AG20443 (cell line): ENCODE measurements at regions not wholly inside any gene's neighbourhood (a gene's known extent, or its start where the extent isn't known, plus 50 kb on each side); places are given as distances from the start of the nearest gene placed in this dataset.

Experiments
- DNase-seq: peaks from one replicate; pipeline ENCODE4 v3.0.0; 2012; ENCODE audit warnings: low spot score, mixed read lengths

DNA sequence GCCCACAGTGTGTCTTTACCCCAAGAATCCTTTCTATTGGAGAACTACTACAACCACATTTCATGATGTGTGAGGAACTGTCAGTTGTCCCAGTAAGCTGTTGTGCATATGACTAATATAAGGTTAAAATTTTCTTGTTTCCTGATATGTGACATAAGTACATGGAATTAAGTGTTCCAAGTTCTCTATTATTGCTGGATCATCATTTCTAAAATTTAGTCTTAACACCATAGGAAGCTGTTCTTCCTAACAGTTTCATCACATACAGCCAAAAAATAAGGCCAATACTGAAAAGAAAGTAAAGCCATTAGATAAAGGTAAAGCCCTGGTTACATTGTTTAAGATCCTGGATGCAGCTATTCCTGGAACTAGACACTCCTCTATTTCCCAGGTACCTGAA, 620.9 kb upstream of the CDH8 start:
- no peak for DNase-seq

- no peak for DNase-seq
Observed at GRCh38 chr16:62652441-62653120, 616.3 kb upstream of the CDH8 start.

GRCh38 chr16:62648256-62648655, 612.0 kb upstream of the CDH8 start:
- no peak for DNase-seq

DNA sequence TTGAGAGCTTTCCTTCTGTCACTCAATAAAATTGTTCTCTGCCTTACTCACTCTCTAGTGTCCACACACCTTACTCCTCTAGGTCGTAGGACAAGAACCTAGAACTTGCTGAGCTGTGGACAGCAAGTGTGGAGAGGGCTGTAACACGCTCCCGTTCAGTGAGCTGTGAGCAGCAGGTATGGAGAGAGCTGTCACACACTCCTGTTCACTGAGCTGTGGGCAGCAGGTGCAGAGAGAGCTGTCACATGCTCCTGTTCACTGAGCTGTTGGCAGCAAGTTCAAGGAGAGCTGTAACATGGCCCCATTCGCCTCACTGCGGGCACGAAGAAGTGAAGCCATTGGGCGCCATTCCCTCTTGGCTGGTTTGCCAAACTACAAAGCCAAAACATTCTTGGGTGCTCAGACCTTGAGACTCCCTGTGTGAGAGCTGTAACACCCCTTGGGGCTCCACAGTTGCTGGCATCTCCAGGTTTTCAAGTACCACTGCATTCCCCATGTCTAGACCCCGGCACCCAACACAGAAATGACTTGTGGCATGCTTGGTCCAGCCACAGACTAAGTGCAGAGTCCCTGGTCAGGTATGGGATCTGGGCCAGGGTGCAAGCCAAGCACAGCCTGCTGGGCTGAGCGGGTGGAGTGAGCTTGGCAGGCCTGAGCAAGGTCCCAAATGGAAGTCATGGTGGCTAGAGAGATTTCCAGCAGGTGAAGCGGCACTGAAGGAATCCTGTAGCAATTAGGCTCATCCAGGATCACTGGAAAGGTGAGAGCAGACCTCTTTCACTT, 608.0 kb upstream of the CDH8 start:
- DNase-seq: no peak

- DNase-seq: no peak
Observed at GRCh38 chr16:62642677-62643076, 606.4 kb upstream of the CDH8 start.

DNA sequence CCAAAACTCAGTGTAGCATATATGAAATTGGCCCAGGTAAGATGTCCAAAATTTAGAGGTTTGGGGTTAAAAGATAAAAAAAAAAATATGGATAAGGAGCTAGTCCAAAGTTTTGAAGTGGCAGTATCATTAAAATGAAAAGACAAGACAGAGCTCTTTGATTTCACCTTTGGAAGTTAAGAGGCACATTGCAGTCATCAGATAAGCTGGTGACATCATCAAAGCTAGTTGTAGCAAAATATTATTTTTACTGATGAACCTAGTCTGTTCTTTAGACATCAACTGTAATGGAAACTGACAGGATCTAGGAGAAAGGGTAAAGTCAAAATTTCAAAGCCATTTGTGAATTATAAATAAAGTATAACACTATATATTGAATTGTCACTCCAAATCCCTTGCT, 603.7 kb upstream of the CDH8 start:
- no peak for DNase-seq

GRCh38 chr16:62638964-62639870, 603.0 kb upstream of the CDH8 start:
- no peak for DNase-seq

- DNase-seq: no peak
Observed at GRCh38 chr16:62638324-62638911, 602.2 kb upstream of the CDH8 start.

- DNase-seq: no peak
Observed at GRCh38 chr16:62625326-62625725, 589.1 kb upstream of the CDH8 start.

DNA sequence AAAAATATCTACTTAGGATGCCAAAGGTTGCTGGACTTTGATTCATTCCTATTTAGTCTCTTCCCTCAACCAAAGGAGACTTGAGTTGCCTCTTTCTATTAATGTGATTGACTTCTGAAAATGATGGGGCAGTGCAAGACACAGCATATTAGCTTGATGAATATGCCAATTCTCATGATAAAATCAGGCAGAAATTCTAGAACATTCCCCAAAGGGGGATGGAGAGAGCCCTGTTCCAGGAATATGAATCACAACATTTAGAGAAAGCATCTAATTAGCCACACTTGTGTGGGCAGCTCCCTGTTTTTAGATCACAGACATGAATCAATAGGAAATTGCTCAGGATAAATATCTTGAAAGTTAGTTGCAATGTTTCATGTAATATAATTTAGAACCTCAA, 584.0 kb upstream of the CDH8 start:
- no peak for DNase-seq

GRCh38 chr16:62615526-62615925, 579.3 kb upstream of the CDH8 start:
- DNase-seq: no peak

DNA sequence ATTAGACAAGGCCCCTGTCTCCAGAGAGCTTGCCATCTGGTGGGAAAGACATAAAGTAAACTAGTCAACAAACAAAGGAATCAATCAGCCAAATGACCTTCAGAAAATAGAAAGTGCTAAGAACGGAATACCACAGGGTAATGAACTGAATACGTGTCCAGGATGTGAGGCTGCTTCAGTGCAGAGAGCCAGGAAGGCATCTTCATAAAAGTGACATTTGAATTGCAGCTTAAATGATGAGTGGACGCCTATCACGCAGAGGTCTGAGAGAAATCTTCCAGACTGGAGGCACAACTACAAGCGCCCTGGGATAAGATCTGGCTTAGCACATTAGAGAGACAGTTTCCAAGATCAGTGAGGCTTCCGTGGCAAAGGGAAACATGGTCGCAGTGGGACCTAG, 574.1 kb upstream of the CDH8 start:
- DNase-seq: no peak

- no peak for DNase-seq
Observed at GRCh38 chr16:62602790-62603189, 566.6 kb upstream of the CDH8 start.

- no peak for DNase-seq
Observed at GRCh38 chr16:62597875-62598274, 561.6 kb upstream of the CDH8 start.

DNA sequence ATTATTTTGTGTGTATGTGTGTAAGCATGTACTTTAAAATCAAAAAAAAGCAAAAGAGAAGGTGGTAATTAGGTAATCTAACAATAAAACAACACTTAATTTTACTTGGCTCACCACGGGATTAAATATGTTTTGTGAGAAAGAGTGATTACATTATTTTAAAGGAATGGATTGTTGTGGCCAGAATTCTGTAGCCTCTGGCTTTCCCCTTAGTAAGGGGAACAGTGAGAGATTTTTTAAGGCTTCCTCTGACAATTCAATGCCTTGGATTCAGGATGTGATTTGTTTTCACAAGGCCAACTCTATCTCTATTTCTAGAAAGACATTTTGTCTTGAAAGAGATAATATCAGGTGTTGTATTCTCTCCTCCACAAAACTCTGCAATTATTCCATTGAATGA, 560.3 kb upstream of the CDH8 start:
- DNase-seq: no peak

- DNase-seq: no peak
Observed at GRCh38 chr16:62596125-62596524, 559.9 kb upstream of the CDH8 start.

DNA sequence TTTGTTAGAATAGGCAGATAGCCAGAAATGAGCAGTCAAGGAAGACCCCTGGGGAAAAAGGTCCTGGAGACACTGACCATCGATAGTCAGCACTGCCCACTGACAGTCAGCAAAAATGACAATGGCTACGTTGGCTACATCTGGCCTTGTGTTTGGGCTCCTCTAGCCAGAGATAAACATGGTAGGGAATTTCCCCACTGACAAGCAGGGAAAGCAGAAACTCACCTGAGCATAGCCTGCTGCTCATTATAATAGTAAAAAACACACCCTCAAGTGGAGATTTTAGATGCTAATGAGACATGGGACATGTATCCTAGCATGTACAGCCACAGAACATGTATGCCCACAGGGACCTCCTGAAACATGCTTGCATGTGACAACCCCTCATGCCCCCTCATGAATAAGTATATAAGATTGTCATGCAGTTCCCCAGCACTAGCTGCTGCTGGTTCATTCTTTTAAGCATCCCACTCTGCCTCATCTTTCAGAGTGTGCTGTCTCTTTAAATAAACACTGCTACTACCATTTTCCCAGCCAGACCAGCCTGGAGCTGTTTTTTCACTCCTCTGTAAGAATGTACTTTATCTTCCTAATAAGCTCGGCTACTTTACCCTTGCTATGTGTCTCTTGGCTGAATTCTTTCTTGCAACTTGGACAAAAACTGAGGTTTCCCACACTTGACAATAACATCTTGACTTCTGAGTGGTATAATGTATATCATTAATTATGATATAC, 550.1 kb upstream of the CDH8 start:
- no peak for DNase-seq

- no peak for DNase-seq
Observed at GRCh38 chr16:62585041-62585545, 548.9 kb upstream of the CDH8 start.

GRCh38 chr16:62583414-62583813, 547.2 kb upstream of the CDH8 start:
- DNase-seq: no peak

GRCh38 chr16:62573466-62573865, 537.2 kb upstream of the CDH8 start:
- DNase-seq: no peak

GRCh38 chr16:62568926-62569325, 532.7 kb upstream of the CDH8 start:
- no peak for DNase-seq
